Dedifferentiated amniotic fluid mesenchymal stem cell (primary cell): ENCODE measurements at regions not wholly inside any gene's neighbourhood (a gene's known extent, or its start where the extent isn't known, plus 50 kb on each side); places are given as distances from the start of the nearest gene placed in this dataset.
"Not testable (repeated sequence)": the region's sequence is repeated elsewhere in the genome, so short reads cannot be mapped to it uniquely, and the experiment has no call there.

Experiments used
- DNase-seq: peaks from one replicate; pipeline ENCODE4 v3.0.0-alpha.2; 2016; ENCODE audit errors: extremely low spot score

DNA sequence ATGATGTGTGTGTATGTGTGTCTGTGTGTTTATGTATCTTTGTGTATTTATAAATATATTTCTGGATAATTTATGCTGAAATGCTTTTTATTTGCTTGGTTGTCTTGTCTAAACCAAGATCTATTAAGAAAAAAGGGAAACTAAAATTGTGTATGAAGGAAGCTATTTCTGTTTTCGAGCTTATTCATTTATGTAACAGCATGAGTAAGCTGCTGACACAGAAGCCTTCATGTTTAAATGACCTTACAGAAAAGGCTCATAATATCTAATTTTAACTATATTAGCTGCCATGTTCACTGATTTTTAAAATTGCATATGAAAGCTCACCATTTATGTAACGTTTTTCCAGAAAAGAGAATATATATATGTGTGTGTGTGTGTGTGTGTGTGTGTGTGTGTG lies 392.8 kb downstream of the PTH2R start:
- DNase-seq: no peak

DNA sequence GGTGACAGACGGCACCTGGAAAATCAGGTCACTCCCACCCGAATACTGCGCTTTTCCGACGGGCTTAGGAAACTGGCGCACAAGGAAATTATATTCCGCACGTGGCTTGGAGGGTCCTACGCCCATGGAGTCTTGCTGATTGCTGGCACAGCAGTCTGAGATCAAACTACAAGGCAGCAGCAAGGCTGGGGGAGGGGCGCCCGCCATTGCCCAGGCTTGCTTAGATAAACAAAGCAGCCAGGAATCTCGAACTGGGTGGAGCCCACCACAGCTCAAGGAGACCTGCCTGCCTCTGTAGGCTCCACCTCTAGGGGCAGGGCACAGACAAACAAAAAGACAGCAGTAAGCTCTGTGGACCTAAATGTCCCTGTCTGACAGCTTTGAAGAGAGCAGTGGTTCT lies 394.3 kb downstream of the PTH2R start:
- not testable (repeated sequence) for DNase-seq

DNA sequence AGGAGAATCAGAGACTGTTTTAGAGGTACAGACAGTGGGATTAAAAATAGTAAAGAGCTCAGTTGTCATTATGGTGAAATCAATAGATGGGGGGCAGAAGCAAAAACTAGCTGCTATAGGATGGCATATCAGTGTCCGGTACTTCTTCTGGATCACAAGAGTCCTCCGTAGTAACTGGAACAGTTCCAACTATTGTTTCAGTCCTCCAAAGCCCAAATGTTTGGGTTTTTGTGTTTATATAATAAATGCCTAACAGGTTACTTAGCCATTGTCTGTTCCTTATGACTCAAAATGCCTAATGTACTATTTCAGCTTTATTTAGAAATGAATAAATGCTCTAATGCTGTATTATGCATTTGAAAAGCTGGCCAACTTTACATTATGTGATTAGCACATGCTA lies 401.2 kb downstream of the PTH2R start:
- no peak for DNase-seq

DNA sequence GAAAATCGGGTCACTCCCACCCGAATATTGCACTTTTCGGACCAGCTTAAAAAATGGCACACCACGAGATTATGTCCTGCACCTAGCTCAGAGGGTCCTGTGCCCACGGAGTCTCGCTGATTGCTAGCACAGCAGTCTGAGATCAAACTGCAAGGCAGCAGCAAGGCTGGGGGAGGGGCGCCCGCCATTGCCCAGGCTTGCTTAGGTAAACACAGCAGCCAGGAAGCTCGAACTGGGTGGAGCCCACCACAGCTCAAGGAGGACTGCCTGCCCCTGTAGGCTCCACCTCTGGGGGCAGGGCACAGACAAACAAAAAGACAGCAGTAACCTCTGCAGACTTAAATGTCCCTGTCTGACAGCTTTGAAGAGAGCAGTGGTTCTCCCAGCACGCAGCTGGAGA lies 405.3 kb downstream of the PTH2R start:
- not testable (repeated sequence) for DNase-seq

DNA sequence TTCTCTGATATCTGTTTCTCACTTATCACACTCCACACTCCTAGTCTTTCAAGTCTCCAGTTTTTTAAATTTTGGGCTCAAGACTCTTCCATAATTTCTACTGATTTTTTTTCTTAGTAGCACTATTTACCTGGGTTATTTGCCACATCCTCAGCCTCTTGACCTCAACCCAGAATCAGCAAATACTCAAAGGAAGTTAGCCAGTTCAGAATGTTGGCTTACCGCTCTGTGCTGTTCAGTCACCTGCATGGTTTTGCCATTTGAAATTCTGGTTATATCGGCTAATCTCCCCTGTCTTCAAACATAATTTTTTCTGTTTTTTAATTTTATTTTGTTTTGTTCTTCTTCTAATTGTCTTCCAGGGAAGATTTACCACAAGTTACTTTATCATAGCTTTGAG lies 412.6 kb downstream of the PTH2R start:
- DNase-seq: no peak

DNA sequence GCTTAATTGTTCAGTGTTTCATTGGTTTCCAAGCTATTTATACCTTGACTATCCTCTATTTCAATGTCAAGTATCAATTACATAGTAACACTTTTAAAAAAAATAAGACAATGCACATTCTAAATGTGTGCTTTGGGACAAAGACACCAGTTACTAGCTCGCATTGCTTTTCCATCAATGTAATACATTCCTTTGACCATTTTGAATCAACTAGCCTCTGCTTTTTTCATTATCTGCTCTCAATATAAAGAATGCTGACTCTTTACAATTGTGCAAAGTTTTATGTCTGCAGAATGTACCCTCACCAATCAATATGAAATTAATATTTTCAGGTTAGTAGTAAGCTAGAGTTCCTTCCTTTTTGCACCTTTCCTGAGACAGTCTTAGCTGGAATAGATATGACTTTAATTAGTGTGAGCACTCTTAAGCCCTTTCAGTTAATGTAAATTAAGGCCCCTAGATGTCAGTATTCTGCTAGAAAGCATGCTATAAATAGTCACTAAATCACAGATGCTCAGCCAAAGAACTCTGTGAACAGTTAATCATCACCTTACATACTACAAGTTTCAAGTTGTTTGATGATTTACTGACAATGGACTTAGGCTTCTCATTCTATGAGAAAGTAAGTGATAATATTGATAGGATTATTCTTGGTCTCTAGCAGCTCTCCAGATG lies 413.6 kb downstream of the PTH2R start:
- DNase-seq: no peak

DNA sequence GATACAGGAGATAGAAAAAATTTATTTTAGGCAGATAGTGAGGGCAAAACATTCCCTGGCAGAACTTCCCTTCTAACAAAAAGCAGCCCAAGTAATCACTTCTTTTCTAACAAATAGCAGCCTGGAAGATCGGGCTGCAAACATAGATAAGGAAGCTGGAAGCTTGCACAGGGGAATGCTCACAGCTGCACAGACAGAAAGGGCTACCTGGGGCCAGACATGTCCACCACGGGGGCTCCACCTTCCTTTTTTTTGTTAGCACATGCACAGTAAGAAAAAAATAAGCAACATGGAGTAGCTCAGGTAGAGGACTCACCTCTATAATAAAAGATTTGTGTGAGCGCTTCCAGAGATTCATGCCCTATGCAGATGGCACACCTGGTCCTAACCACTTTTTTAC lies 420.5 kb downstream of the PTH2R start:
- no peak for DNase-seq

DNA sequence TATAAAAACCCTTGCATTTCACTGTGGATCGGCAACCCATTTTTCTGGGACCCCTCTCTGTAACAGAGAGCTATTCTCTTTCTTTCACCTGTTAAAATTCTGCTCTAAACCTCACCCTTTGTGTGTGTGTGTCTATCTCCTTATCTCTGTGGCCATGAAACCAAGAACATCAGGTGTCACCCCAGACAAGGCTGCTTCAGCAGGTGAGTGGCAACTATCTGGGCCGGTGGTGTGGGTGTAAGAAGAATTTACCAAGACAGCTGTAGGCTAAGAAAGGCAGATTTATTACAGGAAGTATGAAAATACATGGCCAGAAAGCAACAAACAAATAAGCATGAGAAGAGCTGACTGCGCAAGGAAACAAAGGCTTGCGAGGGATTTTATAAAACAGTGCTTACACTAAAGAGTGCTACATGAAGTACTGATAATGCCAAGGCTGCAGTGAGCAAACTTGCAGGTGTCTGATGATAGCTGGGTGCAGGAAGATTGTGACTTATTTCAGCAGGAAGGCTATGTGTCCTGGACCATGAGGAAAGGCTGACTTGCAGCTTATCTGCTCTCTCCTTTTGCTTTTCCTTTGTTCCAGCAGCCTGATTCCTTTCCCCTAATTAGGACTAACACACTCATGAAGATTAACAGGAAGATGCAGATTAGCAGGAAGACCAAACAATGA lies 421.1 kb downstream of the PTH2R start:
- no peak for DNase-seq

DNA sequence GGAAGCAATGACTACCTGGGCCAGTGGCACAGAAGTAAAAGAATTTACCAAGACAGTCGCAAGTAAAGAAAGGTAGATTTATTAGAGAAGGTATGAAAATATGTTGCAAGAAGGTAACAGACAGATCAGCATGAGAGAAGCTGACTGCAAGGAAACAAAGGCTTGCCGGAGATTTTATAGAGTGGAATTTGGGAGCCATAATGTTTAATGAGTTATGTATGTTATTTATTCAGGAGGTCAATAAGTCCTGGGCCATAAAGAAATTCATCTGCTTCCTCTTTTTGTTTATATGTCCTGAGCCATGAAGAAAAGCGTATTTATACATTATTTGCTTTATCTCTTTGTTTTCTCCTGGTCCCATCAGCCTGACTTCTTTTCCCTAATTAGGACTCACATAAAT lies 423.6 kb downstream of the PTH2R start:
- no peak for DNase-seq

DNA sequence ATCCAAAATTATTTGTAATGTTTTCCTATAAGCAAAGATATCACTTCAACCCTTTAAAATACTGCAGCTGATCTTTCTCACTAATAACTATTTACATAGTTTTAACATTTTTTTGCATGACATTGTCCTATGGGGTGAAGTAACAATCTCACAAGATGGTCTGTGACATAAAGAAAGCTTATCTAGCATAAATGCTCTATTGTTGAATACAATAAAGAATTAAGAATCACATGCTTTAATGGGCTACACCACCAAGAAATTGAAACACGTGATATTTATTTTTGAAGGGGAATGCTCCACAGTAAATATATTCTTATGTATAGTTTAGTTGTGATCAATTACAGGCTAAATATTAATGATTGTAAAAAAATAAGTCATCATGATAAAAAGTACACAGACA lies 441.1 kb downstream of the PTH2R start:
- no peak for DNase-seq

DNA sequence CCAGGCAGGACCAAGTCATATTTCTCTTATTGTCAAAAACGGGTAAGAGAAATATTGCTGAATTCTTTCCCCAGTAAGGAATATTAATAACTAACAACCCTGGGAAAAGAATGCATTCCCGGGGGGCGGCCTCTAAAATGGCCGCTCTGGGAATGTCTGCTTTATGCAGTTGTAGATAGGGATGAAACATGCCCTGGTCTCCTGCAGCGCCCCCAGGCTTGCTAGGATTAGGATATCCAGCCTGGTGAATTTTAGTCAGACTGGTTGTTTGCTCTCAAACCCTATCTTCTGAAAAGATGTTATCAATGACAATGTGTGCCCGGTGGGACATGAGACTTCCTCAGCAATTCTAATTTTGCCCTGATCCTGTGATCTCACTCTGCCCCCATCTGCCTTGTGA lies 448.1 kb downstream of the PTH2R start:
- no peak for DNase-seq

DNA sequence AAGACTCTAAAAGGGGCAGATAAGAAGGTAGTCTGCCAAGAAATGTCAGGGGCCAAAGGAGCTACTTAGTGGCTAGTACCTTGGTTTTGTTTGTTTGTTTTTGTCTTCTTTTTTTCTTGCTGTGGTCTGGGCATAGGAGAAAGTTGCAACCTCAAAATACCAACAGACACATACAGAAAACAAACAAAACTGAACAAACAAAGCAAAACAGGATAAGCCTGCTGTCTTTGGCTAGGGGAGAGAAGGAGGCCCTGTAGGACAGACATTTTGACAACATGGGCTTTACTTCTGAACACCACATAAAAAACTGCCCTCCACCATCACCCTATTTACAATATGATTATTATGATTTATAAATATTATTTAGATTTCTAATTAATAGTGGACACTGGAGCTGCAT lies 460.8 kb downstream of the PTH2R start:
- DNase-seq: no peak

DNA sequence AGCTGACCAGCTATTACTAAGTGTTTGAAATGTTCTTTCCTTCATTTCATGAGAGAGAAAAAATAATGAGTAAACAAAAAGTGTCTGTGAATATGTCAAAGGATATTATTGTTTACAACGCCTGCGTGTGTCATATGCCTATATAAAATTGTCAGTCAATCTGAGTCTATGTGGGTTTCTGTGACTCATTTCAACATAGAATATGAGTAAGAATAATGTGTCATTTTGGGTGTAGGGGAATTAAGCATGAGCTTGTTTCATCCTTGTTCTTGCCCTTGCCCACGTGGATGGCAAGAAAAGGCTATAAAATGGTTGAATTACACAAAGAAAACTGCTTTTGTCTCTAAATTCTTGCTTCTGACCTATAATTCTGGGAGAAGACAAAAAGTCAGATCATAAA lies 466.0 kb downstream of the PTH2R start:
- no peak for DNase-seq

DNA sequence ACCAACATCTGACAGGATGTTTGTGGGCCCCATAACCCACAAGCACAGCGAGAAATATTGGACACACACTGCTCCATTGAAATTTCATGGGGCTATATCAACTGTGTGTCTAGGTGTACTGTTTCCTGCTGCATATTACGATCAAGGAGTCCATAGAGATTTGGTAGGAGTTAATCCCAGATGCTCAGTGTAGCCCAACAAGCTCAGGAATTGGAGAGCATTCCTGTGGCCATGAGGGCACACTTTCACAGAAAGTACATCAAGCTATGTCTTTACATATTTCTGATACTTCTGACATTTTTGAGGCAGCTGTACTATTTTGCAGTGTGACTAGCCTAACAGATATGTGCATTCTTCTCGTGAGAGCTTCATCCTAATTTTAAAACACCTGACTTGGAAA lies 473.1 kb downstream of the PTH2R start:
- DNase-seq: no peak

DNA sequence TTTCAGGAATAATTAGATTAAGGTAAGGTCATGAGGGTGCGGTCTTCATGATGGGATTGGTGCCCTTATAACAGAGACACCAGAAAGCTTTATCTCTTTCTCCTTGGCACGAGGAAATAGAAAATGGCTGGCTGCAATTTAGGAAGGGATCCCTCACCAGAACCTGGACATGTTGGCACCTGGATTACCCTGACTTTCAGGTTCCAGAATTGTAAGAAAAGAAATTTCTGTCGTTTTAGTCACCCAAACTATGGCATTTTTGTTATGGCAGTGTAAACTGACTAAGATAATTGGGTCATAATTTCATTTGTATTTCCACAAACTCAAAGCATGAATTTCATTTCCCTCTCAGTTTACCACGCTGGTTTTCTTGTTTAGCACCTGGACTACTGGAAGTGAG lies 473.6 kb downstream of the PTH2R start:
- no peak for DNase-seq

DNA sequence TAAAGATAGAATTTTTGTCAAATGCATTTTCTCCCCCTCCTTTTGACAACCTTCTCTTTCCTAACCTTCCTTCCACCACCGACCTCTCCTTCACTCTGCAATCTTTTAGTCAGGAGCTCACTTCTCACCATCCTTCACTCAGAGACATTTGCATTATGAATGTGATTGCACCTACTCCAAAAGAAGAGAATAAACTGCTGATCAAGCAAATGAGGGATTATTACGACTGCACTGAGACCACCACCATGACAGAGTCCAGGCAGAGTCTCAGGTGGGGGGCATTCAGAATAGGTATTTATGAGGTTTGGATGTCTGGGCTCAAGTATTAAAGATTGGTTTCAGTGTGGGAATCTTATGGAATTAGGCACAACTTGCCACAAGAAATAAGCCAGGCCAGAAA lies 483.9 kb downstream of the PTH2R start:
- no peak for DNase-seq

DNA sequence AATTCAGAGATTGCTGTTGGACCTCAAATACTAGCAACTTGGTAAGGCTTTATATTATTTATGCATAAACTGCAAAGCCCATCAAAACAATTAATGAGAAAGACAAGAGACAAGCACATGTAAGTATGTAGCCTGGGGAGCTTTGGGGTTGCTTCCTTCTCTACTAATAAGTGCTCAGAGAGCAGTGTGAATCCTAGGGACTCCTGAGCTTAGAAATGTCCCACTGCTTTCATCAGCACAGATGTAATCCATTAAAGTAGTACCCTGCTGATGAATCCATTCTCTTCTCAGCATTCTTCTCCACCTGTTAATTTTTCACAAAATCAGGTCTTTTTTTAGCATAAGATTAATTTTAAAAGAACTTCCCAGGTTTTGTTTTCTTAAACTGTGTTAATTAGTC lies 485.6 kb downstream of the PTH2R start:
- no peak for DNase-seq

DNA sequence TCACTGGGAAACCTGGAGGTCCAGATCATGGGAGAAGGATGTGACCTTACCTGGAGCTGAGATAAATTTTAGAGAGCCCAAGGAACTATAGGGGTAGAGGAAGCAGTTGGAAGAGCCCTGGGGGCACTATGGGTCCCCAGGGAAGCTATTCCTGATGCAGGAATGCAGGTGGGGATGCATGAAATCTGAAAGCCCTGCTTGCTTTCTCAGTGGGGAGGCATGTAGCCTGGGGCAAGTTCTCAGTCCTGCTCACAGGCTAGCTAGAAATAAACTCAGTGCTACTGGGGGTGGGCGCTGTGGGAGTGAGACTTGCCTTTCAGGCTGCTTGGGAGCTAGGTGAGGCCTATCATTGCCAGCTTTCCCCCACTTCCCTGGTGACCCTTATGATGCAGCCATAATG lies 499.7 kb downstream of the PTH2R start:
- DNase-seq: no peak

DNA sequence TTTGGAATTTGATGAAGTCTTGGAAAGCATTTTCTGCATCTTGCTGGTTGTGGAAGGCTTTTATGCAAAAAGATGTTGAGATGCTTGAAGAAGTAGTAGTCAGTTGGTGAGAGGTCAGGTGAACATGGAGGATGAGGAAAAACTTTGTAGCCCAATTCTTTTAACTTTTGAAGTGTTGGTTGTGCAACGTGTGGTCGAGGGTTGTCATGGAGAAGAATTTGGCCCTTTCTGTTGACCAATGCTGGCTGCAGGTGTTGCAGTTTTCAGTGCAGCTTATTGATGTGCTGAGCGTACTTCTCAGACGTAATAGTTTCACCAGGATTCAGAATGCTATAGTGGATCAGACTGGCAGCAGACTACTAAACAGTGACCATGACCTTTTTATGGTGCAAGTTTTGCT lies 508.4 kb upstream of the MAP2 start:
- DNase-seq: no peak

DNA sequence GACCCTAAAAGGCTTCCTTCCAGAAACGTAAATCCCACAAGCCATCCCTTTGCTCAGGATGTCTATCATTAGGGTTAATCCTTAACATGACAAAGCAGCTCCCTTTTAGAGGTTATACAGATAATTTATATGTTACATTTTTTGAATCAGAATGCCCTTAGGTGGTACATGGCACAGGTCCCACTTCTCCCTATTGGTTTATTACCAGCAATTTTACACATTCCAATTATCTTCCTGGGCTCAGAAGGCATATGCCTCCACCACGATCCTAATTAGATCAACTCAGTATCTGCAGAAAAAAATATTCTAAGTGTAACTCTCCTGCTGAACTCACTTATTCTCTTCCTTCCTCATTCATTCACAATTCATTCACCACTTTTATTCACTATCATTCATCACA lies 507.0 kb upstream of the MAP2 start:
- no peak for DNase-seq

DNA sequence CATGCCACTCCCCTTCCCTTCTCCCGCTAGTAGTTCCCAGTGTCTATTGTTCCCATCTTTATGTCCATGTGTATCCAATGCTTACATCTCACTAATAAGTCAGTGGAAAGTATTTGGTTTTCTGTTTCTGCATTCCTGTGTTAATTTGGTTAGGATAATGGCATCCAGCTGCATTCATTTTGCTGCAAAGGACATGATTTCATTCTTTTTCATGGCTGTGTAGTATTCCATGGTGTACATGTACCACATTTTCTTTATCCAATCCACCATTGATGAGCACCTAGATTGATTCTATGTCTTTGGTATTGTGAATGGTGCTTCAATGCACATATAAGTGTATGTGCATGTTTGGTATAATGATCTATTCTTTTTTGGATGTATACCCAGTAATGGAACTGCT lies 502.5 kb upstream of the MAP2 start:
- DNase-seq: not testable (repeated sequence)

DNA sequence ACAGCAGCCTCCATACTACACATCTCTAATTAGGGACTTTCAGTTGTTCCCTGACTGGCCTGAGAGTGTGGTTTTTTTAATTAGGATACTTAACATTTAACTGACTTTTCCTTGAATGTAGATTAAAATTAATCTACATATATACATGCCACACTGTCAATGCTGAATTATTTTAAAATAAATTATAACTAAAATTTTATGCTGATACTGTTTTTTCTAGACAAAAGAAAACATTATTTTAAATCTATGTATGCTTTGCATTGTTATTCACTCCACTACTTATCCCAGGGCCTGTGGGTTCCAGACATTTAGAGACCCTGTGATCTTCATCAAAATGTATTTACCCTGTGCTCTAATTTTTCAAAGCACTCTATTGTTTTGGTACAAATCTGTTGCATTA lies 496.0 kb upstream of the MAP2 start:
- no peak for DNase-seq

DNA sequence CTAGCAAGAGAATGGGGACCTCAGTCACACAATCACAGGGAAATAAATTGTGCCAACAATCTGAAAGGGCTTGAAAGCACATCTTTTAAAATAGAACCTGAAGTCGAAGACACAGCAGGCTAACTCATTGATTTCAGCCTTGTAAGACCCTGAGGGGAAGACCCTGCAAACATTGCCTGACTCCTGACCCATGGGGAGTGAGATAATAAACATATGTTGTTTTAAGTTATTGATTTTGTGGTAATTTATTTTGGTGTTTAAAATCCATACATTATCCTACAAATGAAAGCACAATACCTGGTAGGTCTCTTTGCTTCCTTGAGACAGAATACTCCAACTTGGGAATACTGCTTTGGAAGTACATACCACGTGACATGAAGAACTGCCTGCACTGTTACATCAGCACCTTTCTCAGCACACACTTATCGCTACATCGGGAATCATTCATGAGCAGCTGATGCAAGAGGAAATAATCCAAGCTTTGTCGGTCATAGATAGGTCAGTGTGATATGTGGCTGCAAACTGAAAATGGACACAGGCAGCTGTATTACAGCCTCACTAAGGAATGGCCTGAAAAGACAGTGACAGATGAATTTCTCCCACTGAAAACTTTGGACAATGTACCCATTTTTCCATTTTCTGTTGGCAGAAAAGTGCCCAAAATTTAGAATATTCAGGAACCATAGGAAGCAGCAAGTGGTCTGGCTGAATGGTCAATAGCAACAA lies 494.5 kb upstream of the MAP2 start:
- no peak for DNase-seq
